Lower lobe of right lung (tissue), 2 donors: ENCODE measurements at regions not wholly inside any gene's neighbourhood (a gene's known extent, or its start where the extent isn't known, plus 50 kb on each side); places are given as distances from the start of the nearest gene placed in this dataset.

Source experiments
- ATAC-seq, 2 donors: fragments of 200-7000 bp; cut with Tn5 transposase; one replicate each; pipeline ENCODE4 v1.9.1; 2020 to 2022; ENCODE audit warnings: mild to moderate bottlenecking in 2 of 2, moderate library complexity in 2 of 2
- DNase-seq: peaks from one replicate; pipeline ENCODE4 v3.0.0-alpha.2; 2020
- H3K27ac ChIP-seq: fragments of 200-600 bp; one replicate; pipeline ENCODE4 v1.8.0; 2022
- H3K27me3 ChIP-seq: fragments of 200-600 bp; one replicate; pipeline ENCODE4 v1.8.0; 2022; ENCODE audit warnings: low read depth
- H3K36me3 ChIP-seq: fragments of 200-600 bp; one replicate; pipeline ENCODE4 v1.8.0; 2022; ENCODE audit warnings: mild to moderate bottlenecking
- H3K4me1 ChIP-seq: fragments of 200-600 bp; one replicate; pipeline ENCODE4 v1.8.0; 2022
- H3K4me3 ChIP-seq: fragments of 200-600 bp; one replicate; pipeline ENCODE4 v1.8.0; 2022; ENCODE audit warnings: mild to moderate bottlenecking
- H3K9me3 ChIP-seq: fragments of 200-600 bp; one replicate; pipeline ENCODE4 v1.8.0; 2022
- CTCF ChIP-seq: fragments of 200-600 bp; IDR thresholded peaks from one replicate; pipeline ENCODE4 v1.8.0; 2022; ENCODE audit warnings: antibody characterized with exemption, mild to moderate bottlenecking
- intact Hi-C: fragments of 100-400 bp; cut with DNase I; formaldehyde crosslinking; loops from one replicate; pipeline ENCODE4 v1.11.0; 2022
- donor health status: DM: no; HTN: yes; CAD: no; lungs with severe emphysema.

- H3K9me3 ChIP-seq = no peaks in the 10 kb centered on the region
- H3K4me1 ChIP-seq = no peaks in the 10 kb centered on the region
- DNase-seq (no peak), ATAC-seq (no peak)
- no peak for TF ChIP-seq CTCF
- H3K27me3 ChIP-seq = no peaks in the 10 kb centered on the region
- H3K36me3 ChIP-seq = no peaks in the 10 kb centered on the region
- H3K27ac ChIP-seq = no peak overlapping the region
- intact Hi-C loops = no loop called here
- no peak overlapping the region for H3K4me3 ChIP-seq
Observed at GRCh38 chr5:168198359-168198758, 93.1 kb upstream of the WWC1 start.

GRCh38 chr5:168202996-168203395 is 88.4 kb upstream of the WWC1 start:
- intact Hi-C loops = no loop called here

GRCh38 chr5:168204165-168204564 is 87.3 kb upstream of the WWC1 start:
- Histone ChIP-seq H3K9me3 (no peaks in the 10 kb centered on the region), H3K4me3 (no peak overlapping the region), H3K4me1 (no peaks in the 10 kb centered on the region), H3K27ac (no peak overlapping the region), H3K36me3 (no peaks in the 10 kb centered on the region), H3K27me3 (no peaks in the 10 kb centered on the region)
- intact Hi-C loops = no loop called here
- TF ChIP-seq CTCF = no peak
- no peak for ATAC-seq
- DNase-seq = no peak

More at GRCh38 chr5:168202996-168203395, 88.4 kb upstream of the WWC1 start:
- Histone ChIP-seq H3K27me3 (no peaks in the 10 kb centered on the region), H3K9me3 (no peaks in the 10 kb centered on the region), H3K4me3 (no peak overlapping the region), H3K36me3 (no peaks in the 10 kb centered on the region), H3K27ac (no peak overlapping the region), H3K4me1 (no peaks in the 10 kb centered on the region)
- TF ChIP-seq CTCF = no peak
- no peak for DNase-seq
- ATAC-seq = no peak

GRCh38 chr5:168207450-168208029 is 83.9 kb upstream of the WWC1 start:
- intact Hi-C loops = no loop called here
- ATAC-seq = no peak
- no peaks in the 10 kb centered on the region for H3K36me3 ChIP-seq
- H3K9me3 ChIP-seq = no peaks in the 10 kb centered on the region
- no peak overlapping the region for H3K27ac ChIP-seq
- DNase-seq = no peak
- no peak for TF ChIP-seq CTCF
- no peak overlapping the region for H3K4me3 ChIP-seq
- no peaks in the 10 kb centered on the region for H3K27me3 ChIP-seq
- H3K4me1 ChIP-seq = no peaks in the 10 kb centered on the region

- Histone ChIP-seq H3K4me3 (no peak overlapping the region), H3K36me3 (no peaks in the 10 kb centered on the region), H3K27me3 (no peaks in the 10 kb centered on the region), H3K27ac (no peak overlapping the region), H3K4me1 (no peaks in the 10 kb centered on the region), H3K9me3 (no peaks in the 10 kb centered on the region)
- DNase-seq (no peak), ATAC-seq (no peak)
- TF ChIP-seq CTCF = no peak
- intact Hi-C loops = no loop called here
Observed at GRCh38 chr5:168209244-168209995, 82.0 kb upstream of the WWC1 start.
